ENCODE measurements at regions not wholly inside any gene's neighbourhood (a gene's known extent, or its start where the extent isn't known, plus 50 kb on each side); places are given as distances from the start of the nearest gene placed in this dataset.

- DNase-seq (ENCODE audit: low spot score): no peak
These were observed 99.6 kb downstream of the ODF2L start for GRCh38 chr1:86296305-86297205.

- no peak for DNase-seq (ENCODE audit: low spot score)
These were observed 106.4 kb downstream of the ODF2L start for GRCh38 chr1:86289746-86290145.

- no peak for DNase-seq (ENCODE audit: low spot score)
These were observed 107.0 kb downstream of the ODF2L start for GRCh38 chr1:86289161-86289560.

- DNase-seq (ENCODE audit: low spot score): no peak
These were observed 107.5 kb downstream of the ODF2L start for GRCh38 chr1:86288586-86289147.

GRCh38 chr1:86285796-86286195, 110.3 kb downstream of the ODF2L start:
- no peak for DNase-seq (ENCODE audit: low spot score)

GRCh38 chr1:86282611-86283010, 113.5 kb downstream of the ODF2L start:
- no peak for DNase-seq (ENCODE audit: low spot score)

GRCh38 chr1:86277936-86278335, 118.2 kb downstream of the ODF2L start:
- DNase-seq (ENCODE audit: low spot score): no peak

- no peak for DNase-seq (ENCODE audit: low spot score)
These were observed 116.5 kb upstream of the COL24A1 start for GRCh38 chr1:86273066-86273465.

GRCh38 chr1:86272083-86272482, 115.5 kb upstream of the COL24A1 start:
- DNase-seq (ENCODE audit: low spot score): no peak

- no peak for DNase-seq (ENCODE audit: low spot score)
These were observed 114.5 kb upstream of the COL24A1 start for GRCh38 chr1:86271046-86271445.

- DNase-seq (ENCODE audit: low spot score): no peak
These were observed 106.5 kb upstream of the COL24A1 start for GRCh38 chr1:86263101-86263500.

- no peak for DNase-seq (ENCODE audit: low spot score)
These were observed 103.9 kb upstream of the COL24A1 start for GRCh38 chr1:86260476-86260875.

GRCh38 chr1:86259390-86259789, 102.8 kb upstream of the COL24A1 start:
- DNase-seq (ENCODE audit: low spot score): no peak

- no peak for DNase-seq (ENCODE audit: low spot score)
These were observed 101.5 kb upstream of the COL24A1 start for GRCh38 chr1:86258101-86258500.

- no peak for DNase-seq (ENCODE audit: low spot score)
These were observed 91.2 kb upstream of the COL24A1 start for GRCh38 chr1:86247597-86248279.

- no peak for DNase-seq (ENCODE audit: low spot score)
These were observed 89.1 kb upstream of the COL24A1 start for GRCh38 chr1:86245566-86246190.

- DNase-seq (ENCODE audit: low spot score): no peak
These were observed 83.3 kb upstream of the COL24A1 start for GRCh38 chr1:86239894-86240293.

GRCh38 chr1:86239490-86239889, 82.9 kb upstream of the COL24A1 start:
- no peak for DNase-seq (ENCODE audit: low spot score)

GRCh38 chr1:86238226-86238625, 81.7 kb upstream of the COL24A1 start:
- DNase-seq (ENCODE audit: low spot score): no peak

GRCh38 chr1:86235852-86236251, 79.3 kb upstream of the COL24A1 start:
- no peak for DNase-seq (ENCODE audit: low spot score)

- DNase-seq (ENCODE audit: low spot score): no peak
These were observed 76.8 kb upstream of the COL24A1 start for GRCh38 chr1:86233403-86233802.

GRCh38 chr1:86231076-86231475, 74.5 kb upstream of the COL24A1 start:
- no peak for DNase-seq (ENCODE audit: low spot score)

Measured in Ammon's horn (tissue), 1 donor.